ENCODE measurements at regions not wholly inside any gene's neighbourhood (a gene's known extent, or its start where the extent isn't known, plus 50 kb on each side); places are given as distances from the start of the nearest gene placed in this dataset.

GRCh38 chr2:47267711-47268086 is 91.4 kb upstream of the CALM2 start:
- no peak for TF ChIP-seq CTCF (conservative IDR thresholded peaks at IDR 0.05)
- TF ChIP-seq EZH2 (IDR thresholded peaks at IDR 0.05; ENCODE audit: low read depth), result no peak

All from PC-9 (cell line).